HEK293 (cell line): ENCODE measurements at regions not wholly inside any gene's neighbourhood (a gene's known extent, or its start where the extent isn't known, plus 50 kb on each side); places are given as distances from the start of the nearest gene placed in this dataset.

Experiments used
- CTCF ChIA-PET: fragments of 350-600 bp; formaldehyde crosslinking; extraction: SDS; loops from one replicate; lab custom pipeline; 2021; ENCODE audit warnings: antibody characterized with exemption; lab: Yijun Ruan, JAX
- POLR2A ChIA-PET: fragments of 300-600 bp; formaldehyde crosslinking; extraction: SDS; loops from one replicate; lab custom pipeline; 2020; ENCODE audit warnings: antibody characterized with exemption, inconsistent platforms; lab: Yijun Ruan, JAX
- H3K27ac ChIP-seq: fragments of 200-500 bp; sonication (Bioruptor generic); 2 replicates; pipeline ENCODE4 v1.5.1; 2014; ENCODE audit warnings: low read depth, low read length, control low read depth, inconsistent platforms; ENCODE audit errors: extremely low read depth
- H3K36me3 ChIP-seq, 2 experiments: fragments of 200-500 bp in 1 of 2; sonication (Bioruptor generic) in 1 of 2; 1 replicate in 1 of 2; 2 replicates in 1 of 2; pipeline ENCODE4 v1.5.1; 2014 to 2017; ENCODE audit warnings: inconsistent platforms in 2 of 2, low read length in 2 of 2; ENCODE audit not compliant: control insufficient read depth in 2 of 2, insufficient read depth in 1 of 2
- H3K4me1 ChIP-seq: fragments of 200-500 bp; sonication (Bioruptor generic); 2 replicates; pipeline ENCODE4 v1.5.1; 2014; ENCODE audit warnings: mild to moderate bottlenecking, low read length, inconsistent platforms; ENCODE audit not compliant: control insufficient read depth, insufficient read depth
- H3K4me3 ChIP-seq: 2 replicates; pipeline ENCODE4 v1.5.1; 2011; ENCODE audit warnings: low read depth, mild to moderate bottlenecking, control low read depth, low read length, moderate library complexity
- H3K9me3 ChIP-seq: fragments of 200-500 bp; sonication (Bioruptor generic); 2 replicates; pipeline ENCODE4 v1.5.1; 2014; ENCODE audit warnings: low read depth, low read length, inconsistent platforms; ENCODE audit not compliant: control insufficient read depth, insufficient read depth
- KLF10 ChIP-seq: fragments of 450-650 bp; IDR thresholded peaks from 2 replicates; pipeline ENCODE4 v1.5.1; 2018; ENCODE audit warnings: missing biosample characterization, mild to moderate bottlenecking, missing genetic modification characterization
- SCRT1 ChIP-seq: fragments of 450-650 bp; formaldehyde crosslinking; IDR thresholded peaks from 2 replicates; pipeline ENCODE4 v1.5.1; 2016; ENCODE audit warnings: missing biosample characterization, missing genetic modification characterization, borderline replicate concordance
- SP7 ChIP-seq: fragments of 450-650 bp; formaldehyde crosslinking; IDR thresholded peaks from 2 replicates; pipeline ENCODE4 v1.5.1; 2016; ENCODE audit warnings: missing biosample characterization, missing genetic modification characterization
- ZFP41 ChIP-seq: fragments of 450-650 bp; formaldehyde crosslinking; IDR thresholded peaks from 2 replicates; pipeline ENCODE4 v1.5.1; 2016; ENCODE audit warnings: missing biosample characterization, missing genetic modification characterization, borderline replicate concordance
- ZNF132 ChIP-seq: fragments of 450-650 bp; formaldehyde crosslinking; IDR thresholded peaks from 2 replicates; pipeline ENCODE4 v1.5.1; 2017; ENCODE audit warnings: missing biosample characterization, missing genetic modification characterization, borderline replicate concordance
- ZNF16 ChIP-seq: fragments of 450-650 bp; formaldehyde crosslinking; IDR thresholded peaks from 2 replicates; pipeline ENCODE4 v1.5.1; 2016; ENCODE audit warnings: low read depth, missing biosample characterization, missing genetic modification characterization
- ZNF19 ChIP-seq: fragments of 450-650 bp; formaldehyde crosslinking; IDR thresholded peaks from 2 replicates; pipeline ENCODE4; 2016; ENCODE audit warnings: missing biosample characterization, missing genetic modification characterization, low read depth
- ZNF202 ChIP-seq: fragments of 450-650 bp; formaldehyde crosslinking; IDR thresholded peaks from 2 replicates; pipeline ENCODE4 v1.5.1; 2016; ENCODE audit warnings: missing biosample characterization, missing genetic modification characterization, borderline replicate concordance
- ZNF248 ChIP-seq: fragments of 450-650 bp; formaldehyde crosslinking; IDR thresholded peaks from 2 replicates; pipeline ENCODE4 v1.5.1; 2017; ENCODE audit warnings: missing biosample characterization, missing genetic modification characterization
- ZNF274 ChIP-seq, 2 experiments: fragments of 200-500 bp in 1 of 2; fragments of 450-650 bp in 1 of 2; sonication (Bioruptor generic) in 1 of 2; formaldehyde crosslinking in 1 of 2; IDR thresholded peaks; 2 replicates each; pipeline versions ENCODE4 v1.5.1 to v1.6.1; 2014 to 2016; ENCODE audit warnings: borderline replicate concordance in 1 of 2, inconsistent platforms in 1 of 2, low read length in 1 of 2, missing biosample characterization in 1 of 2, missing genetic modification characterization in 1 of 2
- ZNF341 ChIP-seq: fragments of 450-650 bp; formaldehyde crosslinking; IDR thresholded peaks from 2 replicates; pipeline ENCODE4; 2016; ENCODE audit warnings: low read depth, missing biosample characterization, missing genetic modification characterization
- ZNF514 ChIP-seq: fragments of 450-650 bp; formaldehyde crosslinking; IDR thresholded peaks from 2 replicates; pipeline ENCODE4 v1.5.1; 2016; ENCODE audit warnings: missing biosample characterization, missing genetic modification characterization
- ZNF548 ChIP-seq: fragments of 450-650 bp; formaldehyde crosslinking; IDR thresholded peaks from 2 replicates; pipeline ENCODE4 v1.5.1; 2016; ENCODE audit warnings: missing biosample characterization, missing genetic modification characterization
- ZNF560 ChIP-seq: fragments of 450-650 bp; formaldehyde crosslinking; IDR thresholded peaks from 2 replicates; pipeline ENCODE4 v1.5.1; 2017; ENCODE audit warnings: missing biosample characterization, missing genetic modification characterization, borderline replicate concordance
- ZNF561 ChIP-seq: fragments of 450-650 bp; IDR thresholded peaks from 2 replicates; pipeline ENCODE4 v1.5.1; 2018; ENCODE audit warnings: missing biosample characterization, missing genetic modification characterization, borderline replicate concordance
- ZNF664 ChIP-seq: fragments of 450-650 bp; formaldehyde crosslinking; IDR thresholded peaks from 2 replicates; pipeline ENCODE4 v1.5.1; 2016; ENCODE audit warnings: missing biosample characterization, missing genetic modification characterization
- TF ChIP-seq, protein P1 (sequence below): fragments of 450-650 bp; formaldehyde crosslinking; IDR thresholded peaks from 2 replicates; pipeline ENCODE4 v1.5.1; 2016; ENCODE audit warnings: missing biosample characterization, missing genetic modification characterization
- TF ChIP-seq, protein P2 (sequence below): fragments of 450-650 bp; formaldehyde crosslinking; IDR thresholded peaks from 2 replicates; pipeline ENCODE4; 2016; ENCODE audit warnings: missing biosample characterization, missing genetic modification characterization
- TF ChIP-seq, protein P3 (sequence below): fragments of 450-650 bp; formaldehyde crosslinking; IDR thresholded peaks from 2 replicates; pipeline ENCODE4 v1.5.1; 2016; ENCODE audit warnings: missing biosample characterization, missing genetic modification characterization
- TF ChIP-seq, protein P4 (sequence below): fragments of 450-650 bp; formaldehyde crosslinking; IDR thresholded peaks from 2 replicates; pipeline ENCODE4 v1.5.1; 2016; ENCODE audit warnings: missing biosample characterization, missing genetic modification characterization
- TF ChIP-seq, protein P5 (sequence below): fragments of 450-650 bp; formaldehyde crosslinking; IDR thresholded peaks from 2 replicates; pipeline ENCODE4 v1.5.1; 2017; ENCODE audit warnings: missing biosample characterization, missing genetic modification characterization
- TF ChIP-seq, protein P6 (sequence below): IDR thresholded peaks from 2 replicates; pipeline ENCODE4 v1.6.1; 2011; ENCODE audit warnings: mild to moderate bottlenecking, low read depth, low read length, borderline replicate concordance
- TF ChIP-seq, protein P7 (sequence below): fragments of 450-650 bp; formaldehyde crosslinking; IDR thresholded peaks from 2 replicates; pipeline ENCODE4 v1.5.1; 2016; ENCODE audit warnings: missing biosample characterization, missing genetic modification characterization

DNA sequence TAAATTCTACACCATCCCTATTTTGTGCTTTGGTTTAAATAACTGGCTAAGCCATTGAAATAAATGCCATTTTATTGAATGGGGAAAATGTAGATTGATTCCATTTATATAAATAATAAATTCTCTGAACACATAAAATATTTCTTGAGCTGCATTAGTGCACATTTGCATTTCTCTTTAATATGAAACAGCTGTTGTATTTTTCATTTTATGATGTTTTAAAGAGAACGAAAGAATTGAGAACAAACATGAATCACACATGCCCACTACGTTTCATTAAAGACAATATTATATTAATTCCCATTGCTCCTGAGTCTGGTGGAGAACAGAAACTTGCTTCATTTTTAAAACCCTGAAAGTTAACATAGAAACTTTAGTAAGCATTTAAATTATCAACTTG, 235.7 kb upstream of the CFAP20DC start (continued):
- TF ChIP-seq ZNF16 (tag by site-specific recombination): no peak
- TF ChIP-seq, all 188 proteins: peak for 0

DNA sequence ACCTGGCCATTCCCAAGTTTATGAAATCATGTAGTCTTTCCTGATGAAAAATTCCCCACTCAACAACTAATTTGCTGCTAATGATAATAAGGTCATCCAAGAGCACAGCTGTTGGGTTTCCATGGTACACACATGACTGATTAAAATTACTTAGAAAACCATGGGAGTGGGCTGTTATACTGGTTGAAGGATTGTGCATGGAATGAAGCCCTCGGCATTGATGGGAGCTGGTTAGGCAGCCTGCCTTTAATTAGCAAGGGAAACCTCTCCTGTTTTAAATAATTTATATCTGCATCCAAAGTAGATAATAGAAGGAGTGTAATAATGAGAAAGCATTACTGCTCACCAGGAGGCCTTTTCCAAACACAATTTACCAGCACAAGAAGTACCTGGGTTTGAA, 235.1 kb upstream of the CFAP20DC start:
- no peaks in the 10 kb centered on the region for H3K4me1 ChIP-seq
- H3K9me3 ChIP-seq: no peaks in the 10 kb centered on the region
- H3K36me3 ChIP-seq: no peaks in the 10 kb centered on the region
- TF ChIP-seq ZNF561 (tag by site-specific recombination): no peak
- TF ChIP-seq, protein P1, sequence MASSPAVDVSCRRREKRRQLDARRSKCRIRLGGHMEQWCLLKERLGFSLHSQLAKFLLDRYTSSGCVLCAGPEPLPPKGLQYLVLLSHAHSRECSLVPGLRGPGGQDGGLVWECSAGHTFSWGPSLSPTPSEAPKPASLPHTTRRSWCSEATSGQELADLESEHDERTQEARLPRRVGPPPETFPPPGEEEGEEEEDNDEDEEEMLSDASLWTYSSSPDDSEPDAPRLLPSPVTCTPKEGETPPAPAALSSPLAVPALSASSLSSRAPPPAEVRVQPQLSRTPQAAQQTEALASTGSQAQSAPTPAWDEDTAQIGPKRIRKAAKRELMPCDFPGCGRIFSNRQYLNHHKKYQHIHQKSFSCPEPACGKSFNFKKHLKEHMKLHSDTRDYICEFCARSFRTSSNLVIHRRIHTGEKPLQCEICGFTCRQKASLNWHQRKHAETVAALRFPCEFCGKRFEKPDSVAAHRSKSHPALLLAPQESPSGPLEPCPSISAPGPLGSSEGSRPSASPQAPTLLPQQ (tag by site-specific recombination): no peak
- no peak for TF ChIP-seq SP7 (tag by site-specific recombination)
- TF ChIP-seq, protein P2, sequence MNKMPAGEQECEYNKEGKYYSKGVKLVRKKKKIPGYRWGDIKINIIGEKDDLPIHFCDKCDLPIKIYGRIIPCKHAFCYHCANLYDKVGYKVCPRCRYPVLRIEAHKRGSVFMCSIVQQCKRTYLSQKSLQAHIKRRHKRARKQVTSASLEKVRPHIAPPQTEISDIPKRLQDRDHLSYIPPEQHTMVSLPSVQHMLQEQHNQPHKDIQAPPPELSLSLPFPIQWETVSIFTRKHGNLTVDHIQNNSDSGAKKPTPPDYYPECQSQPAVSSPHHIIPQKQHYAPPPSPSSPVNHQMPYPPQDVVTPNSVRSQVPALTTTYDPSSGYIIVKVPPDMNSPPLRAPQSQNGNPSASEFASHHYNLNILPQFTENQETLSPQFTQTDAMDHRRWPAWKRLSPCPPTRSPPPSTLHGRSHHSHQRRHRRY: no peak
- no peak for TF ChIP-seq ZNF274 (IDR thresholded peaks at IDR 0.05; ENCODE audit: low read length)
- no peak for TF ChIP-seq ZNF274 (tag by site-specific recombination; IDR thresholded peaks at IDR 0.05; ENCODE audit: borderline replicate concordance)
- no peak for TF ChIP-seq ZNF548 (tag by site-specific recombination)
- TF ChIP-seq ZNF664: no peak
- no peak for TF ChIP-seq ZNF248
- TF ChIP-seq, protein P3, sequence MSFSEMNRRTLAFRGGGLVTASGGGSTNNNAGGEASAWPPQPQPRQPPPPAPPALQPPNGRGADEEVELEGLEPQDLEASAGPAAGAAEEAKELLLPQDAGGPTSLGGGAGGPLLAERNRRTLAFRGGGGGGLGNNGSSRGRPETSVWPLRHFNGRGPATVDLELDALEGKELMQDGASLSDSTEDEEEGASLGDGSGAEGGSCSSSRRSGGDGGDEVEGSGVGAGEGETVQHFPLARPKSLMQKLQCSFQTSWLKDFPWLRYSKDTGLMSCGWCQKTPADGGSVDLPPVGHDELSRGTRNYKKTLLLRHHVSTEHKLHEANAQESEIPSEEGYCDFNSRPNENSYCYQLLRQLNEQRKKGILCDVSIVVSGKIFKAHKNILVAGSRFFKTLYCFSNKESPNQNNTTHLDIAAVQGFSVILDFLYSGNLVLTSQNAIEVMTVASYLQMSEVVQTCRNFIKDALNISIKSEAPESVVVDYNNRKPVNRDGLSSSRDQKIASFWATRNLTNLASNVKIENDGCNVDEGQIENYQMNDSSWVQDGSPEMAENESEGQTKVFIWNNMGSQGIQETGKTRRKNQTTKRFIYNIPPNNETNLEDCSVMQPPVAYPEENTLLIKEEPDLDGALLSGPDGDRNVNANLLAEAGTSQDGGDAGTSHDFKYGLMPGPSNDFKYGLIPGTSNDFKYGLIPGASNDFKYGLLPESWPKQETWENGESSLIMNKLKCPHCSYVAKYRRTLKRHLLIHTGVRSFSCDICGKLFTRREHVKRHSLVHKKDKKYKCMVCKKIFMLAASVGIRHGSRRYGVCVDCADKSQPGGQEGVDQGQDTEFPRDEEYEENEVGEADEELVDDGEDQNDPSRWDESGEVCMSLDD (tag by site-specific recombination): no peak
- TF ChIP-seq, protein P4, sequence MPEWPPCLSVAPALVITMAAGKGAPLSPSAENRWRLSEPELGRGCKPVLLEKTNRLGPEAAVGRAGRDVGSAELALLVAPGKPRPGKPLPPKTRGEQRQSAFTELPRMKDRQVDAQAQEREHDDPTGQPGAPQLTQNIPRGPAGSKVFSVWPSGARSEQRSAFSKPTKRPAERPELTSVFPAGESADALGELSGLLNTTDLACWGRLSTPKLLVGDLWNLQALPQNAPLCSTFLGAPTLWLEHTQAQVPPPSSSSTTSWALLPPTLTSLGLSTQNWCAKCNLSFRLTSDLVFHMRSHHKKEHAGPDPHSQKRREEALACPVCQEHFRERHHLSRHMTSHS: no peak
- TF ChIP-seq ZNF560 (tag by site-specific recombination): no peak
- no peak for TF ChIP-seq ZNF132 (tag by site-specific recombination)
- POLR2A ChIA-PET: no interaction called here
- H3K4me3 ChIP-seq: no peak overlapping the region
- CTCF ChIA-PET: interaction anchor here (0.5 kb wide), 1 partner anchor 573 kb away, joined by 3 read pairs; no protein-coding TSS in a partner anchor
- no peak overlapping the region for H3K27ac ChIP-seq

DNA sequence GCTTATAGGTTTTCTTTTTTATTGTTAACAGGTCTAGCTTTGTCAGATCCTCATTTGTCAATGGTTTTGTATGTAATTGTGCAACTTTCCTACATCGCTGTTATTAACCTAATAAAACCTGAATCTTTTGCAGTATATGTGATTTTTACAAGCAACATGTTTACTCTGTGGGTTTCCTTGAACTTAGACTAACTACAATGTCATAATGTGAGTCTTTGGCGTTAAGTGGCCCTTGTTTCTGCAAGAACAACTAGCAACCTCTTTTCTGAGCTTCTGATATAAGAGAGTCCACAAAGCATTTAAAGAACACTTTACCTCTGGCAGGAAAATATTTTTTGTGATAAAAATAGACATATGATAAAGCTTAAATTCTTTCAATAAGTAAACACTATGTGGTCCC, 230.3 kb upstream of the CFAP20DC start:
- POLR2A ChIA-PET: no interaction called here
- CTCF ChIA-PET: interaction anchor here (1.1 kb wide), 1 partner anchor 28 kb away, joined by 4 read pairs; no protein-coding TSS in a partner anchor
- TF ChIP-seq KLF10: no peak
- no peak for TF ChIP-seq ZFP41 (tag by site-specific recombination)
- TF ChIP-seq, protein P5, sequence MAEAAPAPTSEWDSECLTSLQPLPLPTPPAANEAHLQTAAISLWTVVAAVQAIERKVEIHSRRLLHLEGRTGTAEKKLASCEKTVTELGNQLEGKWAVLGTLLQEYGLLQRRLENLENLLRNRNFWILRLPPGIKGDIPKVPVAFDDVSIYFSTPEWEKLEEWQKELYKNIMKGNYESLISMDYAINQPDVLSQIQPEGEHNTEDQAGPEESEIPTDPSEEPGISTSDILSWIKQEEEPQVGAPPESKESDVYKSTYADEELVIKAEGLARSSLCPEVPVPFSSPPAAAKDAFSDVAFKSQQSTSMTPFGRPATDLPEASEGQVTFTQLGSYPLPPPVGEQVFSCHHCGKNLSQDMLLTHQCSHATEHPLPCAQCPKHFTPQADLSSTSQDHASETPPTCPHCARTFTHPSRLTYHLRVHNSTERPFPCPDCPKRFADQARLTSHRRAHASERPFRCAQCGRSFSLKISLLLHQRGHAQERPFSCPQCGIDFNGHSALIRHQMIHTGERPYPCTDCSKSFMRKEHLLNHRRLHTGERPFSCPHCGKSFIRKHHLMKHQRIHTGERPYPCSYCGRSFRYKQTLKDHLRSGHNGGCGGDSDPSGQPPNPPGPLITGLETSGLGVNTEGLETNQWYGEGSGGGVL (tag by site-specific recombination): no peak
- no peak for TF ChIP-seq ZNF19
- no peak for TF ChIP-seq SCRT1 (tag by site-specific recombination)
- TF ChIP-seq ZNF514: no peak
- TF ChIP-seq, protein P6, sequence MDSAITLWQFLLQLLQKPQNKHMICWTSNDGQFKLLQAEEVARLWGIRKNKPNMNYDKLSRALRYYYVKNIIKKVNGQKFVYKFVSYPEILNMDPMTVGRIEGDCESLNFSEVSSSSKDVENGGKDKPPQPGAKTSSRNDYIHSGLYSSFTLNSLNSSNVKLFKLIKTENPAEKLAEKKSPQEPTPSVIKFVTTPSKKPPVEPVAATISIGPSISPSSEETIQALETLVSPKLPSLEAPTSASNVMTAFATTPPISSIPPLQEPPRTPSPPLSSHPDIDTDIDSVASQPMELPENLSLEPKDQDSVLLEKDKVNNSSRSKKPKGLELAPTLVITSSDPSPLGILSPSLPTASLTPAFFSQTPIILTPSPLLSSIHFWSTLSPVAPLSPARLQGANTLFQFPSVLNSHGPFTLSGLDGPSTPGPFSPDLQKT: no peak
- no peak for TF ChIP-seq ZNF202 (tag by site-specific recombination)
- TF ChIP-seq ZNF341: no peak
- TF ChIP-seq, protein P7, sequence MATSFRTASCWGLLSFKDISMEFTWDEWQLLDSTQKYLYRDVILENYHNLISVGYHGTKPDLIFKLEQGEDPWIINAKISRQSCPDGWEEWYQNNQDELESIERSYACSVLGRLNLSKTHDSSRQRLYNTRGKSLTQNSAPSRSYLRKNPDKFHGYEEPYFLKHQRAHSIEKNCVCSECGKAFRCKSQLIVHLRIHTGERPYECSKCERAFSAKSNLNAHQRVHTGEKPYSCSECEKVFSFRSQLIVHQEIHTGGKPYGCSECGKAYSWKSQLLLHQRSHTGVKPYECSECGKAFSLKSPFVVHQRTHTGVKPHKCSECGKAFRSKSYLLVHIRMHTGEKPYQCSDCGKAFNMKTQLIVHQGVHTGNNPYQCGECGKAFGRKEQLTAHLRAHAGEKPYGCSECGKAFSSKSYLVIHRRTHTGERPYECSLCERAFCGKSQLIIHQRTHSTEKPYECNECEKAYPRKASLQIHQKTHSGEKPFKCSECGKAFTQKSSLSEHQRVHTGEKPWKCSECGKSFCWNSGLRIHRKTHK: no peak

More for the DNA sequence above, 230.3 kb upstream of the CFAP20DC start:
- Histone ChIP-seq H3K9me3 (no peaks in the 10 kb centered on the region), H3K27ac (no peak overlapping the region), H3K4me1 (no peaks in the 10 kb centered on the region), H3K4me3 (no peak overlapping the region), H3K36me3 (no peaks in the 10 kb centered on the region)
